SU-DHL-6 (cell line): ENCODE measurements at regions not wholly inside any gene's neighbourhood (a gene's known extent, or its start where the extent isn't known, plus 50 kb on each side); places are given as distances from the start of the nearest gene placed in this dataset.

Source experiments
- H2AFZ ChIP-seq: fragments of 200-600 bp; sonication (generic); 2 replicates; pipeline ENCODE4 v1.6.1; 2014; ENCODE audit warnings: low read depth, mild to moderate bottlenecking, moderate library complexity, mixed read lengths, antibody characterized with exemption, low read length; ENCODE audit not compliant: severe bottlenecking
- H3F3A ChIP-seq: fragments of 200-600 bp; shearing (Covaris generic); 2 replicates; pipeline ENCODE4 v1.6.0; 2016; ENCODE audit warnings: antibody characterized with exemption, mild to moderate bottlenecking; ENCODE audit not compliant: insufficient read depth
- H3K27ac ChIP-seq: fragments of 200-600 bp; sonication (generic); 2 replicates; pipeline ENCODE4 v1.5.1; 2016; ENCODE audit warnings: low read depth, mild to moderate bottlenecking, low read length, moderate library complexity, mixed read lengths
- H3K27me3 ChIP-seq: fragments of 200-600 bp; sonication (generic), shearing (Covaris generic); 2 replicates; pipeline ENCODE4 v1.6.0; 2014; ENCODE audit warnings: mild to moderate bottlenecking, low read length
- H3K36me3 ChIP-seq: fragments of 200-600 bp; sonication (generic); 2 replicates; pipeline ENCODE4 v1.6.1; 2014; ENCODE audit warnings: mild to moderate bottlenecking, low read length, mixed read lengths
- H3K4me2 ChIP-seq: fragments of 300-600, 200-600 bp; shearing (Covaris generic), sonication (generic); 2 replicates; pipeline ENCODE4 v1.6.0; 2014; ENCODE audit warnings: low read length, low read depth, mild to moderate bottlenecking; ENCODE audit not compliant: poor library complexity, severe bottlenecking
- H3K4me3 ChIP-seq: fragments of 200-600 bp; sonication (generic); 2 replicates; pipeline ENCODE4 v1.5.1; 2014; ENCODE audit warnings: antibody characterized with exemption, low read length, mild to moderate bottlenecking, mixed read lengths; ENCODE audit not compliant: insufficient read depth, poor library complexity, severe bottlenecking
- H3K79me2 ChIP-seq: fragments of 200-600 bp; sonication (generic); 2 replicates; pipeline ENCODE4 v1.6.1; 2014; ENCODE audit warnings: mild to moderate bottlenecking, low read length, moderate library complexity; ENCODE audit not compliant: insufficient read depth
- H3K9ac ChIP-seq: fragments of 200-600 bp; sonication (generic); 2 replicates; pipeline ENCODE4 v1.7.0; 2014; ENCODE audit warnings: mild to moderate bottlenecking, low read length
- H3K9me2 ChIP-seq: fragments of 200-600 bp; sonication (generic); replicated peaks from 2 replicates; pipeline ENCODE4 v1.6.1; 2014; ENCODE audit warnings: low read length; ENCODE audit not compliant: insufficient read depth
- H3K9me3 ChIP-seq: fragments of 200-600 bp; sonication (generic); 2 replicates; pipeline ENCODE4 v1.6.1; 2014; ENCODE audit warnings: low read length, mixed read lengths; ENCODE audit not compliant: insufficient read depth
- H4K20me1 ChIP-seq: fragments of 200-600 bp; sonication (generic); 2 replicates; pipeline ENCODE4 v1.6.1; 2014; ENCODE audit warnings: low read depth, mild to moderate bottlenecking, antibody characterized with exemption, low read length, moderate library complexity, mixed read lengths
- CTCF ChIP-seq: fragments of 200-600 bp; sonication (generic); IDR thresholded peaks from one replicate; pipeline ENCODE4 v1.5.1; 2017; ENCODE audit warnings: antibody characterized with exemption, mild to moderate bottlenecking, low read length, moderate library complexity; ENCODE audit not compliant: insufficient read depth, poor library complexity, severe bottlenecking
- EZH2phosphoT487 ChIP-seq: fragments of 200-600 bp; sonication (generic), shearing (Covaris generic); conservative IDR thresholded peaks from 2 replicates; pipeline ENCODE4 v1.6.1; 2018; ENCODE audit warnings: mild to moderate bottlenecking, antibody characterized with exemption, low read length, moderate library complexity, mixed read lengths

DNA sequence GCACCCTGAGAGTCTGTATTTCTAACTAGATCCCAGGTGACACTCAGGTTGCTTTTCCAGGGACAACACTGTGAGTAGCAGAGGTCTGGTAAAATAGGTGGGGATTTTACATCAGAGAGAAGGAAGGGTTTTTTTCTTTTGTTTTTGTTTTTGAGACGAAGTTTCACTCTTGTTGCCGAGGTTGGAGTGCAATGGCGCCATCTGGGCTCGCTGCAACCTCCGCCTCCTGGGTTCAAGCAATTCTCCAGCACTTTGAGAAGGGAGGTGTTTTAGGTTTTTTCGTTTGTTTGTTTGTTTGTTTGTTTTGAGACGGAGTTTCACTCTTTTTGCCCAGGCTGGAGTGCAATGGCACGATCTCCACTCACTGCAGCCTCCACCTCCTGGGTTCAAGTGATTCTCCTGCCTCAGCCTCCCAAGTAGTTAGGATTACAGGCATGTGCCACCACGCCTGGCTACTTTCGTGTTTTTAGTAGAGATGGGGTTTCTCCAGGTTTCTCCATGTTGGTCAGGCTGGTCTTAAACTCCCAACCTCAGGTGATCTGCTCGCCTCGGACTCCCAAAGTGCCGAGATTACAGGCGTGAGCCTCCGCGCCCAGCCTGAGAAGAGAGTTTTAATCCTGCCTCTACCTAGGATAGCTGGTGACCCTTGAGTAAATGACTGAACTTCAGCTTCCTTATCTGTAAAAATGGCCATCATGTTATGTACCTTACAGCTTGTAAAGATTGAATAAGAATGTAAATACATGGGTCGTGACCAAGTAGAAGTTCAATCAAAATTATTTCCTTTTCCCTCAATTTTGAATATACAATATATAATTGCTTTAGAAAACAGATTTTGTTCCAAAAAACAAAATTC is 95.9 kb upstream of the FNDC3B start:
- H3K27ac ChIP-seq: no peak overlapping the region
- H3K27me3 ChIP-seq: no peaks in the 10 kb centered on the region
- H3K36me3 ChIP-seq: no peaks in the 10 kb centered on the region
- no peak overlapping the region for H2AFZ ChIP-seq
- no peak overlapping the region for H3K4me2 ChIP-seq
- no peaks in the 10 kb centered on the region for H3K79me2 ChIP-seq
- no peaks in the 10 kb centered on the region for H3K9me2 ChIP-seq
- H4K20me1 ChIP-seq: no peaks in the 10 kb centered on the region
- no peak overlapping the region for H3K9ac ChIP-seq
- no peaks in the 10 kb centered on the region for H3F3A ChIP-seq
- H3K4me3 ChIP-seq: no peak overlapping the region
- H3K9me3 ChIP-seq: no peaks in the 10 kb centered on the region
- TF ChIP-seq CTCF: no peak
- TF ChIP-seq EZH2phosphoT487: no peak

GRCh38 chr3:171944118-171945016 is 95.0 kb upstream of the FNDC3B start:
- Histone ChIP-seq H2AFZ (no peak overlapping the region), H3K9me2 (no peaks in the 10 kb centered on the region), H3K4me2 (no peak overlapping the region)

DNA sequence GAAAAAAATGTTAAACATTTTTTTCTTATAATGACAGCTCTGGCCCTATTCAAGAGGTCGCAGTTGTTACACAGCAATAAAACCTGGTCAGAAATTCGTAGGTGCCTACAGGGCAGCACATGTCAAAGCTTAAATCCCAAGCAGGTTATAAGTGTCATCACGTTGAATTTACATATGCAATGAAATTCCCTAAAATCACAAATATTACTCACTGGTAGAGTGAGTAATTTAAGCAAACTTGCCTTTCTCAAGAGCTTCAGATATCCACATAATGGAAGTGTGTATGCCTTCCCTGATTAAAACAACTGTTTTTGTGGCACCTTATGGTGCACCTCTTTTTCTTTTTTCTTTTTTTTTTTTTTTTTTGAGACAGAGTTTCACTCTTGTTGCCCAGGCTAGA is 90.7 kb upstream of the FNDC3B start:
- H3K27ac ChIP-seq: no peak overlapping the region
- H3K9me2 ChIP-seq: no peaks in the 10 kb centered on the region
- no peaks in the 10 kb centered on the region for H3F3A ChIP-seq
- no peaks in the 10 kb centered on the region for H3K9me3 ChIP-seq
- no peaks in the 10 kb centered on the region for H3K36me3 ChIP-seq
- H4K20me1 ChIP-seq: no peaks in the 10 kb centered on the region
- no peak for TF ChIP-seq CTCF
- TF ChIP-seq EZH2phosphoT487: no peak
- H3K9ac ChIP-seq: no peak overlapping the region
- H3K79me2 ChIP-seq: no peaks in the 10 kb centered on the region
- no peak overlapping the region for H2AFZ ChIP-seq
- no peak overlapping the region for H3K4me2 ChIP-seq
- no peaks in the 10 kb centered on the region for H3K27me3 ChIP-seq
- no peak overlapping the region for H3K4me3 ChIP-seq

More at GRCh38 chr3:171944118-171945016, 95.0 kb upstream of the FNDC3B start:
- H3K9me3 ChIP-seq: no peaks in the 10 kb centered on the region
- no peak overlapping the region for H3K27ac ChIP-seq
- H3F3A ChIP-seq: no peaks in the 10 kb centered on the region
- H3K36me3 ChIP-seq: no peaks in the 10 kb centered on the region
- no peaks in the 10 kb centered on the region for H3K79me2 ChIP-seq
- TF ChIP-seq EZH2phosphoT487: no peak
- no peak for TF ChIP-seq CTCF
- no peak overlapping the region for H3K9ac ChIP-seq
- no peak overlapping the region for H3K4me3 ChIP-seq
- H3K27me3 ChIP-seq: no peaks in the 10 kb centered on the region
- H4K20me1 ChIP-seq: no peaks in the 10 kb centered on the region
